K562 (cell line): ENCODE measurements at regions not wholly inside any gene's neighbourhood (a gene's known extent, or its start where the extent isn't known, plus 50 kb on each side); places are given as distances from the start of the nearest gene placed in this dataset.

Experiments
- ATAC-seq: fragments of 200-7000 bp; cut with Tn5 transposase; 3 replicates; pipeline ENCODE4 v1.9.1; 2020; ENCODE audit warnings: moderate library complexity
- BruUV-seq: library from RNA; stranded (reverse); fragments of 400-500 nt; replicated peaks from 2 replicates; lab custom pipeline; 2021; lab: Mats Ljungman, UMichigan
- CTCF ChIA-PET: fragments of 300-600 bp; formaldehyde crosslinking; extraction: SDS; loops from one replicate; lab custom pipeline; 2021; ENCODE audit warnings: low intra/inter-chr PET ratio; lab: Yijun Ruan, JAX
- POLR2A ChIA-PET: fragments of 300-600, 350-650 bp; sonication (Branson Sonifier 250); formaldehyde crosslinking; extraction: SDS; loops from one replicate; lab custom pipeline; 2021; ENCODE audit warnings: antibody characterized with exemption, inconsistent platforms; lab: Yijun Ruan, JAX
- DNase-seq, 4 experiments: peaks; one replicate each; pipeline versions ENCODE4 v3.0.0 to v3.0.0-alpha.2; 2011 to 2018; ENCODE audit warnings: low spot score in 3 of 4, mixed read lengths in 3 of 4; ENCODE audit errors: extremely low read depth in 1 of 4
- FAIRE-seq: peaks from 2 replicates; lab custom pipeline; 2011; peaks lifted over from hg19 to GRCh38; lab: Jason Lieb, UNC
- H2AFZ ChIP-seq: 2 replicates; pipeline ENCODE4 v1.6.0; 2011; ENCODE audit warnings: low read depth, low read length, control low read depth, inconsistent platforms
- H3K27ac ChIP-seq: fragments of 200-600 bp; 3 replicates; pipeline ENCODE4 v1.8.0; 2011; ENCODE audit warnings: low read depth, mild to moderate bottlenecking, control low read depth, inconsistent platforms, low read length, moderate library complexity, mixed read lengths; ENCODE audit errors: extremely low read depth
- H3K27me3 ChIP-seq, 2 experiments: fragments of 300-600 bp in 1 of 2; 2 replicates in 1 of 2; 3 replicates in 1 of 2; pipeline versions ENCODE4 v1.6.0 to v1.8.0; 2011; ENCODE audit warnings: inconsistent platforms in 2 of 2, low read length in 2 of 2, mild to moderate bottlenecking in 1 of 2, mixed read lengths in 1 of 2, moderate library complexity in 1 of 2; ENCODE audit not compliant: control insufficient read depth in 2 of 2, insufficient read depth in 2 of 2
- H3K36me3 ChIP-seq: fragments of 300-600 bp; 3 replicates; pipeline ENCODE4 v1.8.0; 2011; ENCODE audit warnings: mild to moderate bottlenecking, low read length, inconsistent platforms; ENCODE audit not compliant: control insufficient read depth, insufficient read depth
- H3K4me1 ChIP-seq, 2 experiments: fragments of 200-600 bp in 1 of 2; replicated peaks in 1 of 2; 2 replicates in 1 of 2; 3 replicates in 1 of 2; pipeline versions ENCODE4 v1.5.1 to v1.8.0; 2011; ENCODE audit warnings: inconsistent platforms in 2 of 2, low read length in 2 of 2, mild to moderate bottlenecking in 1 of 2, mixed read lengths in 1 of 2, moderate library complexity in 1 of 2; ENCODE audit not compliant: control insufficient read depth in 2 of 2, insufficient read depth in 2 of 2
- H3K4me2 ChIP-seq: 2 replicates; pipeline ENCODE4 v1.6.1; 2011; ENCODE audit warnings: low read length, control low read depth, inconsistent platforms, mixed read lengths; ENCODE audit not compliant: insufficient read depth
- H3K4me3 ChIP-seq: fragments of 200-600 bp; sonication (generic), shearing (Covaris generic); 2 replicates; pipeline ENCODE4 v1.5.1; 2016; ENCODE audit warnings: control low read depth, inconsistent platforms
- H3K79me2 ChIP-seq: fragments of 200-600 bp; 3 replicates; pipeline ENCODE4 v1.8.0; 2011; ENCODE audit warnings: low read length, inconsistent platforms; ENCODE audit not compliant: control insufficient read depth, insufficient read depth
- H3K9ac ChIP-seq, 2 experiments: 2 replicates each; pipeline versions ENCODE4 v1.6.0 to v1.6.1; 2011; ENCODE audit warnings: low read depth in 2 of 2, low read length in 2 of 2, control low read depth in 1 of 2, inconsistent platforms in 1 of 2, mild to moderate bottlenecking in 1 of 2, mixed read lengths in 1 of 2; ENCODE audit not compliant: insufficient read depth in 1 of 2
- H3K9me1 ChIP-seq: one replicate; pipeline ENCODE4 v1.6.0; 2011; ENCODE audit warnings: inconsistent platforms, mild to moderate bottlenecking, low read length, moderate library complexity; ENCODE audit not compliant: control insufficient read depth, insufficient read depth
- H3K9me3 ChIP-seq: replicated peaks from 2 replicates; pipeline ENCODE4 v1.5.1; 2011; ENCODE audit warnings: low read depth, low read length, inconsistent platforms; ENCODE audit not compliant: control insufficient read depth, insufficient read depth
- H4K20me1 ChIP-seq: replicated peaks from 2 replicates; pipeline ENCODE4 v1.6.1; 2011; ENCODE audit warnings: low read length, inconsistent platforms, mixed read lengths; ENCODE audit not compliant: control insufficient read depth, insufficient read depth
- CEBPB ChIP-seq: fragments of 450-650 bp; IDR thresholded peaks from 2 replicates; pipeline ENCODE4 v1.6.1; 2016; ENCODE audit warnings: missing genetic modification characterization, missing compliant biosample characterization
- EGR1 ChIP-seq: fragments of 450-650 bp; conservative IDR thresholded peaks from 2 replicates; pipeline ENCODE4 v1.6.1; 2017; ENCODE audit warnings: mild to moderate bottlenecking
- RAD21 ChIP-seq, 2 experiments: fragments of 250-450 bp in 1 of 2; fragments of 450-650 bp in 1 of 2; sonication (Bioruptor Pico) in 1 of 2; formaldehyde crosslinking in 1 of 2; IDR thresholded peaks in 1 of 2; conservative IDR thresholded peaks in 1 of 2; 2 replicates each; pipeline versions ENCODE4 v1.4.0 to v1.8.0; 2020 to 2022; ENCODE audit warnings: mild to moderate bottlenecking in 2 of 2, moderate library complexity in 1 of 2
- WGBS: fragments of 100-300 bp; shearing (Covaris generic); methylation state at CpG from one replicate; pipeline ENCODE4 v1.1.6; 2016; ENCODE audit warnings: low coverage, mixed read lengths; ENCODE audit not compliant: insufficient coverage; ENCODE audit errors: missing lambda C conversion rate; 5-methylcytosine and 5-hydroxymethylcytosine counted together
- in situ Hi-C: fragments of 300-500 bp; cut with MboI; formaldehyde crosslinking; loops from 4 replicates; pipeline ENCODE4 v1.15.0; 2018; ENCODE audit warnings: inconsistent platforms, mixed read lengths
- intact Hi-C: fragments of 100-400 bp; cut with micrococcal nuclease; formaldehyde crosslinking; loops from 2 replicates; pipeline ENCODE4 v1.14.2; 2022

GRCh38 chr11:116073854-116074837, 569.9 kb upstream of the CADM1 start:
- no peak overlapping the region for H3K27ac ChIP-seq
- DNase-seq: no peak
- no peak overlapping the region for H3K9ac ChIP-seq
- H4K20me1 ChIP-seq: no peaks in the 10 kb centered on the region
- TF ChIP-seq CEBPB (tag) (peak; percentile 54; the same call in 1 of the 2 replicates), EGR1 (0 out of 2 replicates have a peak, but pooled peaks have one; percentile 13), RAD21 (CRISPR knock-in tag; conservative IDR thresholded peaks at IDR 0.05 in 1 of 2, IDR thresholded peaks at IDR 0.05 in 1 of 2) (no peak)
- TF ChIP-seq, all 486 proteins: peak for 2
- intact Hi-C loops (no loop called here), in situ Hi-C loops (loop anchor here (25.0 kb wide), 1 partner anchor 737 kb away; no protein-coding TSS in a partner anchor)
- Histone ChIP-seq H3K4me1 (no peaks in the 10 kb centered on the region; a peak in 1 of 5 replicates), H3K9me3 (no peaks in the 10 kb centered on the region), H3K27me3 (peaks cover 0 to 8% of the 10 kb centered on the region in 2 experiments; a peak in 2 of 5 replicates), H3K36me3 (no peaks in the 10 kb centered on the region), H3K4me3 (no peak overlapping the region), H2AFZ (no peak overlapping the region), H3K9me1 (no peaks in the 10 kb centered on the region), H3K79me2 (no peaks in the 10 kb centered on the region), H3K4me2 (no peak overlapping the region)
- POLR2A ChIA-PET: interaction anchor here (0.5 to 0.7 kb wide), 2 partner anchors 9 to 98 kb away, joined by 3 read pairs; no protein-coding TSS in a partner anchor
- no peak for ATAC-seq
- CTCF ChIA-PET: no interaction called here
- no TSS peak for BruUV-seq
- FAIRE-seq: no peak
- under 1% methylated on average over 18 of the region's 18 CpGs for WGBS
